ENCODE measurements at regions not wholly inside any gene's neighbourhood (a gene's known extent, or its start where the extent isn't known, plus 50 kb on each side); places are given as distances from the start of the nearest gene placed in this dataset.
A peak's percentile ranks its signal among the peaks of the same experiment; 100 is the strongest.

GRCh38 chr10:44589181-44589943 lies 204.5 kb upstream of the CXCL12 start:
- Histone ChIP-seq H3K27ac (ENCODE audit: low read depth, low read length) (no peak overlapping the region), H3K79me2 (ENCODE audit: insufficient read depth, low read length) (no peaks in the 10 kb centered on the region), H3K4me1 (ENCODE audit: control insufficient read depth in 1 of 2, insufficient read depth in 2 of 2, low read length in 2 of 2) (no peaks in the 10 kb centered on the region), H3K36me3 (ENCODE audit: control insufficient read depth in 1 of 2, insufficient read depth in 2 of 2, low read length in 2 of 2) (no peaks in the 10 kb centered on the region), H3K4me2 (ENCODE audit: low read length) (no peak overlapping the region), H3K9me3 (ENCODE audit: control insufficient read depth in 1 of 2, insufficient read depth in 1 of 2, low read depth in 1 of 2, low read length in 2 of 2) (no peaks in the 10 kb centered on the region), H3K27me3 (ENCODE audit: insufficient read depth, low read length) (peaks cover 17% of the 10 kb centered on the region), H3K4me3 (replicated peaks in 1 of 2; ENCODE audit: low read depth in 1 of 2, low read length in 2 of 2) (no peak overlapping the region), H3K9me2 (ENCODE audit: insufficient read depth) (no peaks in the 10 kb centered on the region), H3K9ac (ENCODE audit: low read length) (no peak overlapping the region), H2AFZ (ENCODE audit: low read depth, low read length, poor library complexity, severe bottlenecking) (no peak overlapping the region), H4K20me1 (ENCODE audit: insufficient read depth) (no peaks in the 10 kb centered on the region)
- POLR2A ChIA-PET, result no interaction called here
- ATAC-seq, result peak; percentile 38; the same call in 1 of the 2 replicates
- intact Hi-C loops (cut with micrococcal nuclease), result no loop called here
- no peak for DNase-seq (ENCODE audit: low read depth, low spot score)
- CTCF ChIA-PET, result no interaction called here
- no peak for TF ChIP-seq SIN3A (IDR thresholded peaks at IDR 0.05; ENCODE audit: low read depth)
- no peak for TF ChIP-seq CTCF (IDR thresholded peaks at IDR 0.05 in 2 of 3, conservative IDR thresholded peaks at IDR 0.05 in 1 of 3; ENCODE audit: borderline replicate concordance in 1 of 3, insufficient read depth in 1 of 3, low read depth in 2 of 3, low read length in 2 of 3)
- TF ChIP-seq RAD21 (IDR thresholded peaks at IDR 0.05; ENCODE audit: low read depth), result peak; percentile 20; the same call in 1 of the 2 replicates
- TF ChIP-seq ATF3 (IDR thresholded peaks at IDR 0.05), result no peak
- TF ChIP-seq YY1 (IDR thresholded peaks at IDR 0.05; ENCODE audit: extremely low read depth, insufficient replicate concordance, low read depth, low read length), result no peak
- no TSS peak for BruUV-seq (replicated peaks)
- RAD21 ChIA-PET (ENCODE audit: low non-redundant PET in 1 of 2, low total read pairs in 2 of 2, uncharacterized antibody in 2 of 2, unreplicated experiment in 2 of 2), result no interaction called here

- no peaks in the 10 kb centered on the region for H3K4me1 ChIP-seq (ENCODE audit: control insufficient read depth in 1 of 2, insufficient read depth in 2 of 2, low read length in 2 of 2)
- ChIA-PET POLR2A (no interaction called here), CTCF (no interaction called here), RAD21 (ENCODE audit: low non-redundant PET in 1 of 2, low total read pairs in 2 of 2, uncharacterized antibody in 2 of 2, unreplicated experiment in 2 of 2) (no interaction called here)
- no peaks in the 10 kb centered on the region for H3K9me2 ChIP-seq (ENCODE audit: insufficient read depth)
- DNase-seq (ENCODE audit: low read depth, low spot score) (no peak), ATAC-seq (no peak)
- peaks cover 19% of the 10 kb centered on the region for H3K27me3 ChIP-seq (ENCODE audit: insufficient read depth, low read length)
- BruUV-seq (replicated peaks), result no TSS peak
- no peaks in the 10 kb centered on the region for H3K79me2 ChIP-seq (ENCODE audit: insufficient read depth, low read length)
- no peak overlapping the region for H3K27ac ChIP-seq (ENCODE audit: low read depth, low read length)
- H3K9me3 ChIP-seq (ENCODE audit: control insufficient read depth in 1 of 2, insufficient read depth in 1 of 2, low read depth in 1 of 2, low read length in 2 of 2), result no peaks in the 10 kb centered on the region
- no peaks in the 10 kb centered on the region for H4K20me1 ChIP-seq (ENCODE audit: insufficient read depth)
- H3K4me2 ChIP-seq (ENCODE audit: low read length), result no peak overlapping the region
- intact Hi-C loops (cut with micrococcal nuclease), result no loop called here
- H3K4me3 ChIP-seq (replicated peaks in 1 of 2; ENCODE audit: low read depth in 1 of 2, low read length in 2 of 2), result no peak overlapping the region
- H2AFZ ChIP-seq (ENCODE audit: low read depth, low read length, poor library complexity, severe bottlenecking), result no peak overlapping the region
- H3K36me3 ChIP-seq (ENCODE audit: control insufficient read depth in 1 of 2, insufficient read depth in 2 of 2, low read length in 2 of 2), result no peaks in the 10 kb centered on the region
- no peak overlapping the region for H3K9ac ChIP-seq (ENCODE audit: low read length)
- no peak for TF ChIP-seq ATF3 (IDR thresholded peaks at IDR 0.05)
- TF ChIP-seq ZFX (IDR thresholded peaks at IDR 0.05), result no peak
- no peak for TF ChIP-seq EGR1 (IDR thresholded peaks at IDR 0.05; ENCODE audit: low read depth)
- no peak for TF ChIP-seq TCF7L2 (IDR thresholded peaks at IDR 0.05; ENCODE audit: borderline replicate concordance, extremely low read depth, insufficient read depth, insufficient read length)
- TF ChIP-seq YY1 (IDR thresholded peaks at IDR 0.05; ENCODE audit: extremely low read depth, insufficient replicate concordance, low read depth, low read length), result no peak
Observed at GRCh38 chr10:44589944-44590449, 205.1 kb upstream of the CXCL12 start.

All from HCT116 (cell line).